ENCODE measurements at regions not wholly inside any gene's neighbourhood (a gene's known extent, or its start where the extent isn't known, plus 50 kb on each side); places are given as distances from the start of the nearest gene placed in this dataset.

DNA sequence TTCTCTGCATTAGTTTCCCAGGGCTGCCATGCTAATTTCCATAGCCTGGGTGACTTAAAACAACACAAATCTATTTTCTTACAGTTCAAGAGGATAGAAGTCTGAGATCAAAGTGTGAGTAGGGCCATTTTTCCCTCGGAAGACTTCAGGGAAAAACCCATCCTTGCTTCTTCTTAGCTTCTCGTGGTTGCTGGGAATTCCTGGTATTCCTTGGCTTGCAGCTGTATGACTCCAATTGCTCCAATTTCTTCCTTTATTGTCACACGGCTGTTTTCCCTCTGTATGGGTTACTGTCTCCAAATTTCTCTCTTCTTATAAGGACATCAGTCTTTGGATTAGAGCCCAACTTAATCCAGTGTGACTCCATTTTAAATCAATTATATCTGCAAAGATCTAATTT, 128.4 kb upstream of the JAG1 start:
- DNase-seq (ENCODE audit: low spot score): peak; percentile 9

DNA sequence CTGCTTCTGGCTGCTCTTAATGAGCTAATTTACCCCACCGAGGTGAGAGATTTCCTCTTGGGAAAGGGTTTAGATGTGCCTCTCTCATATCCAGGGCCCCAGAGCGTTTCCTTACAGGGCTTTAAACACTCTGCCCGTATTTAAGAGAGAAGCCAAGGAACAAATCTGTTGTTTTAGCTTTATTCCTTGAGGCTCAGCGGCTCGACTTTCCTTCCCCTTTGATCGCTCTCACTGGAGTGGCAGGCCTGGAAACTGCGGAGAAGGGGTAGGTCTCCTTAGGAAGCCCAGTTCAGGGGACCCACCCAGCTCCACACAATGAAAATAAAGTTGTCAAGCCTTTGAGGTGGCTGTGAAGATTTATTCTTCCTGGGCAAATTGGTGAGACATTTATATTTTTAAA, 132.0 kb upstream of the JAG1 start:
- no peak for FAIRE-seq
- DNase-seq (ENCODE audit: low spot score): no peak

More for the DNA sequence above, 128.4 kb upstream of the JAG1 start:
- no peak for FAIRE-seq

DNA sequence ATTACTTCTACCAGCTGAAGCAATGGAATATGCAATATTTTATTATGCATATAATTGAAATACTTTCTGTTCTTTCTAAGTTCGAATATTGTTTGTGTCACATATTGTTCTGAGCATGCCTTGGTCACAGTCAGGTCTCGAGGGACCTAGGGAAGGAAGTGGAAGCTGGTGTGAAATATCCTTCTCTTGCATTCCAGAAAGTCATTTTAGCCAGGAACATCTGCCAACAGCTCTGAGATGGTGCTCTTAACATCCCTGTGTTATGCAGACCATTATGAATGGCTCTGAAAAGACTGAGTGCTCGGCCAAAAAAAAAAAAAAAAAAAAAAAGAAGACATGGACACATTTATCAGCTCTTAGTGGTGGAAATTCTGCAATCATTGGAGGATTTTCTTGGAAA, 132.7 kb upstream of the JAG1 start:
- FAIRE-seq (no peak), DNase-seq (ENCODE audit: low spot score) (no peak)

DNA sequence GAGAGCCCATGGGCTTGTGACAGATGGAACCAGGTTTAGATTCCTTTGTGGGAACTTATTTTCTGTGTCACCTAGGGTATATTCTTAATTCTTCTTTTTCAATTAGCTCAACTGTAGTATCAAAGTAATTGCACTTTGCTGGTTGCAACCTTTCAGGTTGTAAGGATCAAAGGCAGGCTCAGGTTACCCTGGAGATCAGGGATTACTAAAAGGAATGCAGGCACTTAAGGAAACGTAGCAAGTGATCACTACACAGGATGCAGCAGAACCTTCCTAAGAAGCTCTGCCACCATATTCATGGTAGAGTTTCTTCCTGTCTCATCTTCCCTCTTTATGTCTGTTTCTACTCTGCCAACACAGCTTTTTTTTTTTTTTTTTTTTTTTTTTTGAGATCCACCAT, 133.2 kb upstream of the JAG1 start:
- no peak for FAIRE-seq
- DNase-seq (ENCODE audit: low spot score): no peak

- FAIRE-seq (no peak), DNase-seq (ENCODE audit: low spot score) (no peak)
These were observed 139.0 kb upstream of the JAG1 start for GRCh38 chr20:10812759-10813327.

GRCh38 chr20:10823585-10823984, 149.8 kb upstream of the JAG1 start:
- FAIRE-seq: no peak
- DNase-seq (ENCODE audit: low spot score): no peak

DNA sequence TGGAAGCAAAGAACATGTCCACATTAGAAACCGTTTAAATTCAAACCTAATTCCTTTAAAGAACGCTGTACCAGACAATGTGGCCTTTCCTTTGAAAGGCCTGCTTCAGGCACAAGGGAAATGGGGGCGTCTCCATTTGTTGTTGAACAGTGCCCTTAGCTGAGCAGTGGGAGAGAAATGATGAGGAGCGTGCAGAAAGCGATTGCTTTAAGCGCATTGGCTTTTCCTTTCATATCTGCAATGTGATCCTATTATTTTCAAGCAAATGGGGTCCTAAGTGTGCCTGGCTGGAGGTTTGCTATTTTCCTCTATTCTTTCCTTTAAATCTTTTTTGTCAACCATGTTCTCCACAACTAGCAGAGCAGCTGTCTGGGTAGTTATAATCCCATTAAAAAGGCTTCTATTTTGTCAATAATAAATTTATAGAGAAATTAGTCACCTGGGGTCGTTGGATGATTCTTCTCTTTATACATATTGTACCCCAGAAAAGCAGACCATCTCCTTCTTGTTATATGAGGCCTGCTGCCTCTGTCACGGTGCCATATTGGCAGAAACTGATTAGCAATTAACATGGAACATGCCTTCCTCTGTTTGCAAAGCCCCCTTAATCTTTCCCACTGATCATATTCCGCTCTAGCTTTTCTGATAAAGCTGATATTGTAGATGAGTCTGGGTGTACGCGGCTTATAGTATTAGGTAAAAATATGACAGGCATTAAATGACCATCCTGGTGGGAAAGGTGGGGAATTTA, 151.1 kb upstream of the JAG1 start:
- no peak for DNase-seq (ENCODE audit: low spot score)
- FAIRE-seq: no peak

GRCh38 chr20:10826111-10826510, 152.3 kb upstream of the JAG1 start:
- DNase-seq (ENCODE audit: low spot score) (no peak), FAIRE-seq (no peak)

GRCh38 chr20:10828180-10828579, 154.4 kb upstream of the JAG1 start:
- no peak for FAIRE-seq
- no peak for DNase-seq (ENCODE audit: low spot score)

DNA sequence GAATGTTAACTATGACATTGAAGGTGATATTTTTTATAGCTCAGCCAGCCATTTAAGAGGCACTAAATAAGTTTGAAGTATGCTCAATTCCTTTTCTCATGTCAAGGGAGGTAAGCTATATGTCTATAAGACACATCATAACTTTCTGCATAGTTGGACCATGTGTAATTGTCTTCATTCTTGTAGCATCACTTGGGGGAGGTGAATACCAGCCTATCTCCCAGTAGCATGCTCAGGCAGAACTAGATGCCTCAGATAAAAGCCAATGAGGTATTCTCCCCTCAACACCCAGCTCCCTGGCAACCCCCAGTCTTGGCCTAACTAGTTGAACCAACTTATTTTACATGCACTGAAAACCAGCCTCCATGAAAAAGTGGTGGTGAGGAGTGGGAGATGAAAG, 158.3 kb upstream of the JAG1 start:
- DNase-seq (ENCODE audit: low spot score): peak; percentile 24
- FAIRE-seq: no peak

DNA sequence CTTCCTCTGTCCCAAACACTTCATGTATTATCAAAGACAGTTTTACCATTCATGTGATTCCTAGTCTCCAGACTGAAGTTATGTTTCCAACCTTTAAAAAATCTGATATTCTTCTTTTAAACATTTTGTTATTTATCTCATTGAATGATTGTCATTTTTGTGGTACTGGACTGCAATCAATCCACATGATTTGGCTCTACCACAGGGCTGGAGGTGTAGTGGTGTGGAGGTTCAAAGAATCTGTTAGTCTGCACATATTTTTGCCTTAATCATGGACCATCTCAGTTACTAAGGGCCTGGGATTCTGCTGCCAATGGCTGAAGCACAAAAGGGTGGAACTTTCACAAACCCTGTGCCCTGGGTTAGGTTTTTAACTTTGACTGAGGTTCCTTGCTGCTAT, 164.1 kb upstream of the JAG1 start:
- DNase-seq (ENCODE audit: low spot score): no peak
- FAIRE-seq: no peak

DNA sequence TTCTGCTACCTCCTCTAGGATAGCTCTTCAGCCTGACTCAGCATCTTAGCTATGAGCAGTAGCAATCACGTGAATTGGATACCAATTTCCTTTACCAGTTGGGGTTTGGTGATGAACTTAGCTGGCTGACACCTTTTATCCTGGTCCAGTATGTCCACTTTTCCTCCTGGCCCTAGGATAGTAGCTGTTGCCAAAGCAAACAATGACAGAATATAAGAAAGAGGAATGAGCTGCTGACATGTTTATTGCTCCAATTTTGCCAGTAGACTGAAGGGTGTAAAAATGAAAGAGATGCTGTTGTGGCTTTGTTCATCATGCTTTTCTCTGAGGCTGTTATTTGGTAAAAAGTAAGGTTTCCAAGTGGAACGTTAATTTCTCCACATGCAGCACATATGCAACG, 168.3 kb upstream of the JAG1 start:
- DNase-seq (ENCODE audit: low spot score): no peak

GRCh38 chr20:10843146-10843711, 169.4 kb upstream of the JAG1 start:
- DNase-seq (ENCODE audit: low spot score) (no peak), FAIRE-seq (no peak)

More for the DNA sequence above, 168.3 kb upstream of the JAG1 start:
- no peak for FAIRE-seq

DNA sequence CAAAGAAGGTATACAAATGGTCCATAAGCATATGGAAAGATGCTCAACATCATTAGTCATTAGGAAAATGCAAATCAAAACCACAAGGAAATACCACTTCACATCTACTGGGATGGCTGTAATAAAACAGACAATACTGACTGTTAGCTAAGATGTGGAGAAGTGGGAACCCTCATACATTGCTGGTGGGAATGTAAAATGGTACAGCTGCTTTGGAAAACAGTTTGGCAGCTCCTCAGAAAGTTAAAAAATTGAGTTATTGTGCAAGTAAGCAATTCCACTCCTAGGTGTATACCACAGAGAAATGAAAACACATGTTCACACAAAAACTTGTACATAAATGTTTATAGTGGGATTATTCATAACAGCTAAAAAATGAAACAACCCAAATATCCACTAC, 173.0 kb upstream of the JAG1 start:
- DNase-seq (ENCODE audit: low spot score) (no peak), FAIRE-seq (no peak)

GRCh38 chr20:10848810-10849370, 175.1 kb upstream of the JAG1 start:
- DNase-seq (ENCODE audit: low spot score) (peak; percentile 88), FAIRE-seq (peak; percentile 92)

DNA sequence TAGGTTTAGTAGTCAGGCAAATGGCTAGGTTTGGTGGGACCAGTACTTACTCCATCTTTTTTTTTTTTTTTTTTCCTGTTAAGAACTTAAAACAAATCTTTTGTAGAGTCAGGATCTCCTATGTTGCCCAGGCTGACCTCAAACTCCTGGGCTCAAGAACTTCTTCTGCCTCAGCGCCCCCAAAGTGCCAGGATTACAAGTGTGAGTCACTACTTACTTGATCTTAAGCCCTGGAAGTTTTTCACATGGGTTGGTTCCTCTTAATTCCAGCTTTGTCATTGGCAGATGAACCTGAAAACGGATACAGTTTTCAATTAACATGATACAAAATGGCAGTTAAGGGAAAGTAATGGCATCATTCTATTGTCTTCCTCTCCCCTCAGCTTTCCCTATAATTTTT, 179.4 kb upstream of the JAG1 start:
- DNase-seq (ENCODE audit: low spot score): peak; percentile 51

DNA sequence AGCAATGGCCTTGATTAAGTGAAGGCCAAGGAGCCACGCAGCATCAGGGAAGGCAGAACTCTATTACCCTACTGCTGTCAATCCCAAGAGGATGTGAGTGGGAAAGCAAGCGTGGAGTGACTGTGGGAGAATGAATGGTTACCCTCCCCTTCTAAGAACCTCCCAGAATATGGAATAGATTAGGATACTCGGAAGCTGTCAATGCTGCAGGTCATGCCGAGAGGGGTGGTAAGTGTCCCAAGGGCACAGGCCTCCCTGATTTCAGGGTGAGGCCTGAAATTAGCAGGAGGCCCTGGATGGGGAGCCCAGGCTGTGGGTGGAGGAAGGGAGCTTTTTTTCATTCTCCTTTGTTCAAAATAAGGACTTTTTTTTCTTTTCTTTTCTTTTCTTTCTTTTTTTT, 179.9 kb upstream of the JAG1 start:
- DNase-seq (ENCODE audit: low spot score): no peak
- FAIRE-seq: no peak

More for the DNA sequence above, 179.4 kb upstream of the JAG1 start:
- FAIRE-seq: peak; percentile 85

DNA sequence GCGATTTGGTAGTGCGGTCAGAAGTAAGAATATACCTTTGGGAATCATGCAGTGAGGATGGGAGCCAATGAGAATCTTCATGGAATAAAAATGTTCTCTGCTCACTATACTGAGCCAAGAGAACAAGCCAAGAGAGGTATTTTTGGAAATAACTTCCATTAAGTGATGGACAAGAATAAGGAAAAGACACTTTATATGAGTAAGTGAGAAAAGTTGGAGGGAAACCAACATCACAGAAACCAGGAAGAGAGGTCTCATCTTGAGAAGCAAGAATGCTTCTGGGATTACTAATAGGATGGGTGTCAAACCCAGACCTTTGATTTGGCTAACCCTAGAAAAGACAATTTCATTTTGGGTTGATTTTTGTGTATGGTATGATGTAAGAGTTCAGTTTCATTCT, 181.2 kb upstream of the JAG1 start:
- FAIRE-seq (peak; percentile 60), DNase-seq (ENCODE audit: low spot score) (no peak)

DNA sequence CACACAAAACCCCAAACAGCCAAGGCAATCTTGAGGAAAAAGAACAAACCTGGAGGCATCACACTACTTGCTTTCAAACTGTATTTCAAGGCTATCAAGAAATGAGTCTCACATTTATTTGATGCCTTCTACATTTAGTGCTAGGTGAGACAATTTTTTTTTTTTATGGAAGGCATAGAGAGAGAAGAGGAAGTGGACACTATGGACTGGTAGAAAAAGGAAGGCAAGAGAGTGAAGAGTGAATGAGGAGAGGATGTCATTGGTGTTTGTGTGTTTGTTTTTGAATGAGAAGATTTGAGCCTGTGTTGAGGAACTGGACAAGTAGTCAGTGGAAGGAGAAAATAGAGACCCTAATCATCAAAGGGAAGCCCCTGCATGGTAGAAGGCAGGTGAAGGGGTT, 182.0 kb upstream of the JAG1 start:
- no peak for FAIRE-seq

GRCh38 chr20:10856237-10857015, 182.6 kb upstream of the JAG1 start:
- DNase-seq (ENCODE audit: low spot score): peak; percentile 21
- FAIRE-seq: no peak

More for the DNA sequence above, 182.0 kb upstream of the JAG1 start:
- no peak for DNase-seq (ENCODE audit: low spot score)

DNA sequence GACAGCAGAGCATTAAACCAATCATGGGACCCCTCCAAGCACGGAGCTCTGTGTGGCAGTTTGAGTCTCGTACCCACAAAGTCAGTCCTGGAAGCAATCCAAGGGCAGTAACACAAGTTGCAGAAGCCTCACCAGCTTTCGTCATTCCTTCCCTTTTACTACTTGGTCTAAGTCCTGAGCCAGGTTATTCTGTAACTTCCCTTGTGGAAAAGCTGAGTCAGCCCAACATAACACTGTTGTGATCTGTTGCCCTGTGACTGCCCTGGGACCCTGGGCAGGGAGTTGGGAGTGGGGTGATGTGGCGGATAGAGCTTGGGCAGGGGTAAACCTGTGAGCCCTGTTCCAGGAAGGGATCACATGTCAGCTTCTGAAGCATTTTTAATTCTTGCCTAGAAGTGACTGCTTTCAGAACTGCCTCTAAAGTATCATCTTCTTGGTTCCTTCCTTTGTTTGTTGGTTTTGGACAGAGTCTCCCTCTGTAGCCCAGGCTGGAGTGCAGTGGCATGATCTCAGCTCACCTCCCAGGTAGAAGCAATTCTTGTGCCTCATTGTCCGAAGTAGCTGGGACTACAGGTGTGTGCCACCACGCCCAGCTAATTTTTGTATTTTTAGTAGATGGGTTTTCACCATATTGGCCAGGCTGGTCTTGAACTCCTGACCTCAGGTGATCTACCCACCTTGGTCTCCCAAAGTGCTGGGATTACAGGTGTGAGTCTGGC, 183.7 kb upstream of the JAG1 start:
- DNase-seq (ENCODE audit: low spot score) (peak; percentile 98), FAIRE-seq (peak; percentile 93)

Data from RCC 7860 (cell line).